Activated CD8-positive, alpha-beta memory T cell treated with anti-CD3 and anti-CD28 coated beads, Interleukin-2, amount 50 U/mL, for 4 hours (primary cell): ENCODE measurements at regions not wholly inside any gene's neighbourhood (a gene's known extent, or its start where the extent isn't known, plus 50 kb on each side); places are given as distances from the start of the nearest gene placed in this dataset.
"Not testable (repeated sequence)": the region's sequence is repeated elsewhere in the genome, so short reads cannot be mapped to it uniquely, and the experiment has no call there.

Experiments used
- DNase-seq: peaks from one replicate; pipeline ENCODE4 v3.0.0-alpha.2; 2020

DNA sequence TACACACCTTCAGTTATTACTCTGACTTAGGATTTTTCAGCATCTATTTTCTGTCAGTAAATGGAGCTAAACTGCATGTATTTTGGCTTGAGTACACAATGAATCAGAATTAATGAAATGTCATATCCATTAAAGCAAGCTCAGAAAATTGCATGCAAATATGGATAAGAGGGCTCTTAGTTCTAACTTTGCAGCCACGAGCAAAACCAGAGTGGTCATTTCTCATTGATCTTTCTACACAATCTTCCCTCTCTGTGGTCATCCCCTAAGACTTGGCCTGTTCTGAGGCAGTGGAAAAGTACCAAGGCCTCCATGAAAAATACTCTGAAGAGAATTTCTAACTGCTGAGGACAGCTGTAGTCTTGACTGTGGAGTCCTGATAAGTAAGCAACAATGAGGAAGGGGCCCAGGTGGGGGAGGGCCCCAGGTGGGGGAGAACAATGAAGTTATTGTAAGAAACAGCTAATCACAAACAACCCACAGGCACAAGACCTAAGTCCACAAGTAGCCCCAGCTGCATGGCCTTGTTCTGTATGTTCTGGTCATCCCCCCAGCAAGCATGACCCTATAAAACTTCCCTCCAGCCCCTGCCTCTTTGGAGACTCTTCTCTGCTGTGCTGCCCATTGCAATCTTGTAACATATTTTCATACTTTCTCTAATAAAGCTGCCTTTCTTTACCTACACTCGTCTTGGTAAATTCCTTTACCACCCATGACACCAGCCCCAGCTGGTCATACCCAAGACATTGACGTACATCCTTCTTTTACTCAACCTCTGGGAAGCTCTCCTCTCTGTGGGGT is 230.3 kb downstream of the TDRD15 start:
- DNase-seq, result no peak

DNA sequence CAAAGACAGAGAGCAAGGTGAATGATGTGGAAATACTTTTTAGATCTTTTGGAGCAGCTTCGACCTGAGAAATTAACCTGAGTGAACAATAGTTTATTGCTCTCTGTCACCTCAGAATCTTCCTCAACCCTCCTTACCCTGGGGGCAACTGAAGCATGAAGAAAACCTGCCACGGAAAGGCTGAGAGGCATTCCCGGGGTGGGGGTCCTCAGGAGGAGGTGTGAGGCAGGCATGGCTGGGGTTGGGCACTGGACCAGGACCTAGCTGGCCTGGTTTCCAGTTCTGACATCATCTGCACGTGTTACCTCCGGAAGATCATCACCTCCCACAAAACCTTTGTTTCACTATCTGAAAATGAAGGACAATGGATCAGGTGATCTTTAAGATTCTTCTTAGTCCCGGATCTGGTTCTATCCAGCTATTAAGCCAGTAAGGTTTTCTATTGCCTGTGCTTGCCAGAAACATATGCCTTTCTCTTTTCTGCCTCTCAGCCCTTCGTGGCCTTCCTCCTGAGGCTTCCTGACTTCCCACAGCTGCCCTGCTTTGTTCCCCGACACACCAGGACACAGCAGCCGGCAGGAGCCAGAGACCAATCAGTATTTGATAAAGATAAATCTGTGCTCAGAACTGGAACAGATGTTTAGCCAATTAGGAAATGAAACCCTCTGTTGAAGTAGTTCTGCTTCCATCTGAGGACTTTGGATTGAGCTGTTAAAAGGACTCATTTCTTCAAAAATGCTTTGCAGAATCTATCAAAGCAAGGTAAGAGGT is 232.5 kb downstream of the TDRD15 start:
- DNase-seq, result no peak

DNA sequence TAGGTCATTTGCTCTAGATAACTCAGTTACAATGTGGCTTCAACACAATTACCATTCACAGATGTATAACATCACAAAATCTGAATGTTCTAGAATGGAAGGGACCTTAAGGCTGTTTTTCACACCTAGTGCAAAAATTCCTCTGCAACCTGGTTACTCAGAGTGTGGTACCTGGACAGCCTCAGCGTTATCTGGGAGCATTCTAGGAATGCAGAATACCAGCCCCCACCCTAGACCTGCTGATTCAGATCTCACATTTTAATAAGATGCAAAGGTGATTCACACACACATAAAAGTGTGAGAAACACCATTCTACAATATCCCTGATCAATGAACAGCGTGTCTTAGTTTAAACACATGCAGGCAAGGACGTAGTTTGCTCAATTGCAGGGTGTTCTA is 233.1 kb downstream of the TDRD15 start:
- DNase-seq, result no peak

DNA sequence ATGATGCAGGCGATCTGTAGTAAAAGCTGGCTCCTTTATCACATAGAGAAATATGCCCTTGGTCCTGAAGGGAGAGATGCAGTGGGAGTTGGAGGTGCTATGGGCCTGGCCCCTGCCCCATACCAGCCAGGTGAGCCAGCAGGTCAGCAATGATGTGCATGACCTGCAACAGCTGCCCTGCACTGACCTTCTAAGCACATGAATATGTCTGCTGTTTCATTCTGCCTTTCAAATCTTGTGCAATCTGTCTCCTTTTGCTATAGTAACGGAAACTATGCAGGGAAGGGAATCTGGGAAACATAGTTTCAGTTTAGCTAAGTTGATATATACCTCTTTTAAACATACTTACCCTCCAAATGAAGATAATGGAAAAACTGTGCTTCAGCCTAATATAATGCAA is 235.2 kb downstream of the TDRD15 start:
- no peak for DNase-seq

DNA sequence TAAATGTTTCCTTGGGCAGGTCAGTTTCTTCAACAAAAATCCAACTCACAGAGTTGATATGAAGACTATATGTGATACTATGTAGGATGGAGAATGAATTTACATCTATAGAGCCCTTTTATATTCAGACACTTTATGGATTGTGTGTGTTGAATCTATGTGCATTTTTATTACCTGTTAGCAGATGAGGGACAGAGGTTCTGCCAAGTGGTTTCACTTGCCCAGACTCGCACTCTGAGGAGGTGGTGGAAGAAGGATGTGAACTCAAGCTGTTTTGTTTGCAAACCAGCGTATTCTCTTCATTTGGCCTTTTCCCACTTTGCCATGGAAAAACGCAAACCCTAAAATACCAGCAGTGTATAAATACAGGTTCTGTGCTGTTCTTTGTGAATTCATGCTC is 237.6 kb downstream of the TDRD15 start:
- DNase-seq, result no peak

DNA sequence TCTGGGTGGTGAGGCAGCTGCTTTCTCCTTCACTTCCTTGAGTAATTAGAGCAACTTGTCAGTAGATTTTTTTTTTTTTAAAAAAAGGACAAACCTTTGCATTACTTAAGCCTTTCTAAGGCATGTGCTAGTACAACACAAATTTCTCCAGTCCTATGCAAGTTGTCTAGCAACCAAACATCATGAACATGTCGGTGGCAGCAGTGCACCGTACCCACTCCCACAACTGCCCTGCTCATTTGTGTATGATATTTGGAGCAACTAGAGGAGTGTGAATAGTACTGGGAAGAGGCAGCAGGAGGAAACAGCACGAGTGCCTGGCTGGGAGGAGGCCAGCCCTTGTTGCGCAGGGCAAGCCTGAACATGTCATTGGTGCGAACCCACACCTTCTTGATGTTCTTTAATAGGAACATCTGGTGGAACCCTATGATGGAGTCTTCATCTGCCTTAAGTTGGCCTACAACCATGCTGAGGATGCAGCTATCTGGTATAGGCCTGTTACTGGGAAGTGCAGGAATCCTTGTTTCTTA is 238.3 kb downstream of the TDRD15 start:
- DNase-seq, result no peak

DNA sequence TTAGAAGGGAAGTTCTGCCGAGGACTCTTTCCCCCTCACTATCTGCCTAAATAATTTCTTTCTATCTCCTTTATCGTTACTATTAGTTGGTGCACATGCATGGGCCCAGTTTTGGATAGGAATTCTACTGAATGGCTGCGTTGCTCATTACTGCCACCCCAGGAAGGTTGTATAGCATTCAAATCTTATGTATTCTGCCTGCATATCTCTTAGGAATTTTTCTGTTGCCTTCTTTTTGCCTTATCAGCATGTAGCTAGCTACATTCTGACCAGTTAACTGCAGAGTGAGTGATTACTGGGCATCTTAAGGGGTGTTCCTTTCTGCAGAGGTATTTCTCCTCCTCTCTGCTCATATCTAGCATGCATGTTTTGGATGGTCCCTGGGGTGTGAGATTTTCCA is 239.6 kb downstream of the TDRD15 start:
- DNase-seq, result no peak

DNA sequence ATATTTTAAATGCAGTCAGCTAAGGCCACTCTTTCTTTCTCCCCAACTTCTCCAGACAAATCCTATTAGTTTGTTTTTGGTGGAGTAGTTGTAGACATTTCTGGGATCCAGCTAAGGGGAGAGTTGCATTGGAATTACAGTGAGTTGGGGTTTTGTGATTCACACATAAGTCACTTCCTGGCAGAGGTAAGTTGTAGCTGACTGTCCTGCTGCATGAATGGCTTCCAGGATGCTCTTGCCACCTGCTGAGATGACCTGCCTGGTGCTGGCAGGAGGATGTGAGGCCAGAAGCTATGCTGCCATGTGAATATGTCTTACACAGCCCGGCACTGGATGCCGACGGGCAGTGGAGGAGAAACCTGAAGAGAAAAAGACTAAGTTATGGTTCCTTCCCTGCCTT is 243.7 kb downstream of the TDRD15 start:
- no peak for DNase-seq

DNA sequence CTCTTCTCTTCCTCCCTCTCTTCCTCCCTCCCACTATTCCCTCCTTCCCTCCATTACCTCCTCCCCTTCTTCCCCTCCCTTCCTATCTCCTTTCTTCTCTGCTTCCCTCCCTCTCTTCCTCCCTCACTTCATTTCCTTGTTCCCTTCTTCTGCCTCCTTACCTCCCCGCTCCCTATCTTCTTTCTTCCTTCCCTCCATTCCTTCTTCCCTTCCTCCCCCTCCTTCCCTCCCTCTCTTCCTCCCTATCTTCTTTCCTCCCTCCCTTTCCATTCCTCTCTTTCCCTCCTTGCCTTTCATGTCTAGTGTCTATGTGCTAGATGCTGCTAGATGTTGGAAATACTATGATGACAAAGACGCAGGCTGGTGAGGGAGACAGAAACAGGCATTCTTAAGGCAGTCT is 246.0 kb downstream of the TDRD15 start:
- no peak for DNase-seq

DNA sequence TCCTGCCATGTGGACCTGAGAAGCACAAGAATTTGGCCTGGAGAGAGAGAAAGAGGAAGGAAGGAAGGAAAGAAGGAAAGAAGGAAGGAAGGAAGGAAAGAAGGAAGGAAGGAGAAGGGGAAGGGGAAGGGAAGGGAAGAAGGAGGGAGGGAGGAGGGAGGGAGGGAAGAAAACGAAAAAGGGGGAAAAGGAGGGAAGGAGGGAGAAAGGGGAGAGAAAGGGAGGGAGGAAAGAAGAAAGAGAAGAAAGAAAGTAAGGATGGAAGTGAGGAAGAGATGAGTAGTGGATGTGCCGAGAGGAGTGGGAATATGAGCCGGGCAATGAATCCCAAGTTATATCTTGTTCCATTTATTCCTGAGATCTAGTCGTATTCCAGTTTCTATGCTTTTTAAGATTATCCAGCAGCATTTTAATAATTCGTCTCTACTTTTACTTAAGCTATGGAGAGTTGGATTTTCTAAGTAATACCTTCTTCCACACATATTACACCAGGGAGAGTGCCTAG is 247.8 kb downstream of the TDRD15 start:
- no peak for DNase-seq

DNA sequence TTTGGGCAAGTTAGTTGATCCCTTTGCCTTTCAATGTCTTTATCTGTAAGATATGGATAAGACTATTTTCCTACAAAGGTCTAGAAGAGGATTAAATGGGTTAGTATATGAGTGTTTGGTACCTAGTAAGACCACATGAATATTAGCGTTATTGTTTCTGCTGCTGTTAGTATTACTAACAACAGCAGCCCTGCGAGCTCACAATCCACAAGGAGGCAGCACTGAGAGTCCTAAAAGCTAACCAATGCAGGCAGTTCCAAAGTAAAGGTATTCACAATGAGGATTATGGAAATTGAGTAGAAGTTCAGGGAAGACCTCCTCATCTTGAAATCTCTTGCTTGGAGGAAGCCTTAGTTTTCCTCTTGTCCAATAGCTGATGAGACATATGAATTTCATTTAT is 248.9 kb downstream of the TDRD15 start:
- no peak for DNase-seq

DNA sequence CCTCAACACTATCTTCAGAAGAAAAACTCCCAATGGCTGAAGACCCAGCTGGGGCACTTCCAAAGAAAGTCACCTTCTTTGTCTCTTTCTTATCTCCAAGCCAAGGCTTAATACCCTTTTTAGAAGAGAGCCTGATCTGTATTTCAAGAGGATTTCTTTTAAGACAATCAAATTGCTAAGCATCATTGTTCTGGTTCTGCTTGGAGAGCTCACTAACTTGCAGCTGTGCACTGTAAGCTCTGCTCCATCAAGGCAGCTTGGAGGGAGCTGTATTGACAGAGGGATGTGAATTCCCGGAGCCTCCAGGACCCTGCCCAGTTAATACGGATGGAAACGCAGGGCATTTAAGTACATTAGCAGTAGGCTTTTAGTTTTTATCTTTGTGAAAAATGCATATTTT is 253.1 kb downstream of the TDRD15 start:
- no peak for DNase-seq

DNA sequence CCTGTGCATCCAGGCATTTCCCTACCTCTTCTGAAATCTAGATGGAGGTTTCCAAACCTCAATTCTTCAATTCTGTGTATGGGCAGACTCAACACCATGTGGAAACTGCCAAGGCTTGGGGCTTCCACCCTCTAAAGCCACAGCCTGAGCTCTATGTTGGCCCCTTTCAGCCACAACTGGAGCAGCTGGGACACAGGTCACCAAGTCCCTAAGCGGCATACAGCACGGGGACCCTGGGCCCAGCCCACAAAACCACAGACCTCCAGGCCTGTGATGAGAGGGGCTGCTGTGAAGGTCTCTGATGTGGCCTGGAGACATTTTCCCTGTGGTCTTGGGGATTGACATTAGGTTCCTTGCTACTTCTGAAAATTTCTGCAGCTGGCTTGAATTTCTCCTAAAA is 255.4 kb downstream of the TDRD15 start:
- DNase-seq, result no peak

DNA sequence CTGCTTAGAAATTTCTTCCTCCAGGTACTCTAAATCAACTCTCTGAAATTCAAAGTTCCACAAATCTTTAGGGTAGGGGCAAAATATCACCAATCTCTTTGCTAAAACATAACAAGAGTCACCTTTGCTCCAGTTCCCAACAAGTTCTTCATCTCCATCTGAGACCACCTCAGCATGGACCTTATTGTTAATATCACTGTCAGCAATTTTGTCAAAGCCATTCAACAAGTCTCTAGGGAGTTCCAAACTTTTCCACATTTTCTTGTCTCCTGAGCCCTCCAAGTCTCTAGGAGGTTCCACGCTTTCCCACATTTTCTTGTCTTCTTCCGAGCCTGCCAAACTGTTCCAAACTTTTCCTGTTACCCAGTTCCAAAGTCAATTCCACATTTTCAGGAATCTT is 255.9 kb downstream of the TDRD15 start:
- not testable (repeated sequence) for DNase-seq

DNA sequence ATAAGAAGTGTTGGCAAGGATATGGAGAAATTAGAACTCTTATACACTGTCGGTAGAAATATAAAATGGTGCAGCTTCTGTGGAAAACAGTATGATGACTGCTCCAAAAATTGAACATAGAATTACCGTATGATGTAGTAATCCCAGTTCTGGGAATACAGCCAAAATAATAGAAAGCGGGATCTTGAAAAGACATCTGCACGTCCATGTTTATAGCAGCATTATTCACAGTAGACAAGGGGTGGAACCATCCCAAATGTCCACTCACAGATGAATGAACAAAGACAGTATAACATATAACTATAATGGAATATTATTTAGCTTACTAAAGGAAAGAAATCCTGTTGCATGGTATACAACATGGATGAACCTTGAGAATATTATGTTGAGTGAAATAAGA is 257.7 kb downstream of the TDRD15 start:
- DNase-seq, result no peak

DNA sequence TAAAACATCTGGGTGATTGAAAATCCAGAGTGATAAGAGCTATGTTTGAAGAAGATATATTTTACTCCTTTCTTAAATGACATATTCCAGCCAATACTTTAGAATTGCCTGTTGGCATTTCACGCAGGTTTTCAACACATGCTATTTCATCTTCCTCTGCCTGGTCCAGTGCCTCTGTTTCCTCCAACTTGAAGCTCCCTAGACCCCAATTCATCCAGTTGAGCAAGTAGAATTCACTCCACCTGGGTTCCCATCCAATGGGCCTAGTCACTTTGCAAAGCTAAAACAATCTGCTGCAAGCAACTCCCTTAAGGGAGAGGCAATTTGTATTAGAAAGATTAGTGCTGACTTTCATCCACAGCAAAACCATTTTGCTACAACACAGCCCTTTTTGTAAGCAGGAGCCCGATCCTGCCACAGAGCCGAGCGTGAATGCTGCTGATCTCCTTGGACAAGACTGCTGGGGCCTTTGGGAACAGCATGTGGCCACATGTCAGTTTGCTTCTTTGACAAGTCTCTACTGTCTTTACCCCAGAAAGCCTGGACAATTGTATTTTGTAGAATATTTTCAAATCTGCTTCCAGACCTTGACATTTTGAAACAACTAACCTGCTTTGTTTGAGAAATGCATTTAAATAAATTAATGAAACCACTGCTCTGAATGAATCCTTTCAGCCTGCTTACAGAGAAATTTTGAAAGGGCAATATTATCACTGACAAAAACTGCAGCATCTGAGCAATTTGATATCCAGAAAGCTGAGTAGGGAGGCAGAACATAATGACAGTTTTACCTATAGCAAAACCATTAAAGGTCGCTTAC is 259.1 kb downstream of the TDRD15 start:
- DNase-seq, result no peak

DNA sequence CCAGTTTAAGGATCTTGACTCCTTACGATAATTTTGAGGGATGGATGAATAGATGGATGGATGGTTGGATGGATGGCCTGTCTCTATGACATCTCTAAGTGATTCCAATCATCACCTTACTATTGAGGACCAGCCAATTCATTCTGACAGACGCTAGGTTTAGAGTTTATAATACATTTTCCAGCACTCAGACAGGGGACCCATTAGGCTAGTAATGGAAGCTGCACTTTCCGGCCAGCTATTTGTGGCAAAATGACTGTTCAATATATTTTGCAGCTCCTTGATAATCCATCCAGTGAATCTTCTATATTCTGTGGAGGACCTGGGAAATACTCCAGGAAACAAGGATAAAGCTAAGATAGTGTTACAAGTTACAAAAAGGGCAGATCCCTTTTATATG is 262.9 kb downstream of the TDRD15 start:
- no peak for DNase-seq

DNA sequence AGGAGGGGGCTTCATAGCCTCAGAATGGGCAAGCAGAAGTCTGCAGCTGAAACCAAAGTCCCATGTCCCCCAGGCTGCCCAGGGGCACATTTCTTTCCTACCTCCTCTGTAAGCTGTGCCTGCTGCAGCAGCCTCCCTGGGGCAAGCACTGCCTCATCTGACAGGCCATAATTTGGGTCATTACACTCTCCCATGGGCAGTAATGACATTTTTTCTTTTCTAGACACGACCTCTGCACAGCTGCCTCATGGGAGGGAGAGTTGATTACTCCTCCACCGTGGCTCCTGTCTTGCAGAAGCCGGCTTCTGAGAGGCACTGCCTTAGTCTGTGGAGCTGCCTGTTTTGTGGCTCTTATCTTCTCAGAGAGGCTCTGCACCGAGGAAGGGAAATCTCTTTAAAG is 268.9 kb downstream of the TDRD15 start:
- no peak for DNase-seq

DNA sequence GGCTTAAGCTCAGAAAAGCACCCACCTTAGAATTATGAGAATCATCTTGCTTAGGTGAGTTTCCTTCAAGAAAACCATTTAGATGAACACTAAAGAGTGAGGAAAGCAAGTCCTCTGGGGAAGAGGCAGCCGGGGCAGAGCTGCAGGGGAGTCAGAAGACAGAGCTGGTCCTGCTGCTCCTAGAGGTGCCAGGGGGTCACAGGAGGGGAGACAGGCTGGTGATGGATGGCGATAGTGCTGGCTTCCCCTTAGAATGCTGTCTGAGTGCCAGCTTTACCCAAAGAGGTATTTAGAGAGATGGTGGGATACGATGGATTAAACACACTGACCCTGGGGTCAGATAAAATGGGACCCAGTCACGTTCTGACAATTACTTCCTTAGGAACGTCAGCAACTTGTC is 269.4 kb downstream of the TDRD15 start:
- no peak for DNase-seq

DNA sequence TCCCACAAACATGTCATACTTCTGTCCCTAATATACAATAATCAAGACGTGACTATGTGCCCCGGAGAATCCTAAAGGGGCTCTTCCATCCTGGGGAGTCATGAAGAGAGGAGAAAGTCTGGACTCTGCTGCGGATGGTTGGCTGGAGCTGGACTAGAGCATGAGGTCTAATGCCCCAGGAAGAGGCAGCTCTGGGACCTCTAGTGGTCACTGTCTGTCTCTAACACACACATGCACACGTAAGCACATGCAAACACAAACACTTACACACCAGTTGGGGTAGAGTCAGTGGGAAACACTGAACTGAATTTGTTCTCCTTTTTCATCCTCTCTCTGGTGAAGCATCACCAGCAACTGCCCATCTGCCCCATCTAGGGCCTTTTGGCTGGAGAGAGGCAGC is 271.6 kb downstream of the TDRD15 start:
- DNase-seq, result no peak

DNA sequence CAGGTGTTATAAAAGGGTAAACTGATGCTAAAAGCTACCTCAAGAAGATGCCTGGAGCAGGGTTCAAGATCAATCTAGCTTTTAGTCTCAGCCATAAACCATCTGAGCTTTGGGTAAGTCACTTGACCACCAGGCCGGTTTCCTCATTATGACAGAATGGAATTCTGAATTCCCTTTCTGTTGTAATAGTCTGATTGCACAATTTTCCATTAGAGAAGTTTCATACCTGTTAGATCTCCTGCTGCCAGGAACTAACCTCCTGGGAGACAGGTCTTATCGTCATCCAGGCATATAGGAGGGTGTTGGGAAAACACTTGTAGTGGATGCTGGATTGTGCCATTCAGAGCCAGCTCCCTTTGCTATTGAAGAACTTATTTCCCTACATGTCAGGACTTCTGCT is 272.5 kb downstream of the TDRD15 start:
- DNase-seq, result no peak

DNA sequence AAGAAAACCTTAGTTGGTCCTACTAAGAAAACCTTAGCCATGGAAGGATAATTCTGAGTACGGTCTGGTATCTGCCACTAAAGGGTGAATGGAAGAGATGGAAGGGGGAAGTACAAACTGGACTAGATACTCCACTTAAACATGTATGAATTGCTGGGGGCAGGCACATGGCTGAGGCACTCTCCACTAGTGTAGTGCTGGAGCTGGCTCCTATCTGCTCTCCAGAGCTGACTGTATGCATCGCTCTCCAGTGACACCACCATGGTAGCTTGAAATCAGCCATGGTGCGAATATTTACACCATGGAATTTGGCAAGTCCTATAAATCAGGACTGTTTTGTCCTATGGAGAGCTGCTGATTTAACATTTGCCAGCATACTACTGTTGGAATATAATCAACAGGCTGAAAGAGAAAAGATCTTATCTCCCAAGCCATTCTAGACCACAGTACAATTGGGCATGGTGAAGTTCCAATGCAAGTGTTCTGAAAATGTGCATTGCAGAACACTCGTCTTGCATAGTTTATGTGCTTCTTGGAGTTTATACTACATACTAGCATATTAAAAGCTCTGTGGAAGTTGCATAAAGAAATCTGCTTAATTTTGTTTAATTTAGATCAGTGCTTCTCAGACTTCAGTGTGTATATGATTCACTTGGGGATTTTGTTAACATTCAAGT is 277.4 kb downstream of the TDRD15 start:
- no peak for DNase-seq

DNA sequence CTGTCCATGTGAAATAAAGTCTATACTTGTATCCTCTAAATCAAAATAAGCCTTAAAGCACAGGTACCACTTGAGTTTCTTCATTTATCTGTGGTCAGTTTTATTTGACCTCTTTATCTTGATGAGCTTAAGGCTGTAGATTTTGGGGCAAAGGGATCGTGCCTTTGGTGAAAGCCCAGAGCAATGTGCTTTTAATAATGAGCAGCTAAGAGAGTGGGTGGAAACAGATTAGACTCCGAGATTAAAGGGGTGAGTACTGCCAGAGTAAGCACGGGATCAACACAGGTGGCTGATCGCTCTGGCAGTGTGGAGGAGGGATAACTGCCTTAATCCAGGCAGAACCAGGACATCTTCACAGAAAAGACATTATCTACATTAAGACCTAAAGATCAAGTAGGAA is 280.4 kb downstream of the TDRD15 start:
- DNase-seq, result no peak
